T-helper 1 cell treated with Interleukin-12 subunit alpha and Interleukin-12 subunit beta and Interleukin-4 antibody, amounts not matched to agents 30 ng/mL and 1 ng/mL, for 36 hours (primary cell): ENCODE measurements at regions not wholly inside any gene's neighbourhood (a gene's known extent, or its start where the extent isn't known, plus 50 kb on each side); places are given as distances from the start of the nearest gene placed in this dataset.
"Not testable (repeated sequence)": the region's sequence is repeated elsewhere in the genome, so short reads cannot be mapped to it uniquely, and the experiment has no call there.

Source experiments
- intact Hi-C: fragments of 100-400 bp; cut with micrococcal nuclease; formaldehyde crosslinking; loops from one replicate; pipeline ENCODE4 v1.15.1; 2024

DNA sequence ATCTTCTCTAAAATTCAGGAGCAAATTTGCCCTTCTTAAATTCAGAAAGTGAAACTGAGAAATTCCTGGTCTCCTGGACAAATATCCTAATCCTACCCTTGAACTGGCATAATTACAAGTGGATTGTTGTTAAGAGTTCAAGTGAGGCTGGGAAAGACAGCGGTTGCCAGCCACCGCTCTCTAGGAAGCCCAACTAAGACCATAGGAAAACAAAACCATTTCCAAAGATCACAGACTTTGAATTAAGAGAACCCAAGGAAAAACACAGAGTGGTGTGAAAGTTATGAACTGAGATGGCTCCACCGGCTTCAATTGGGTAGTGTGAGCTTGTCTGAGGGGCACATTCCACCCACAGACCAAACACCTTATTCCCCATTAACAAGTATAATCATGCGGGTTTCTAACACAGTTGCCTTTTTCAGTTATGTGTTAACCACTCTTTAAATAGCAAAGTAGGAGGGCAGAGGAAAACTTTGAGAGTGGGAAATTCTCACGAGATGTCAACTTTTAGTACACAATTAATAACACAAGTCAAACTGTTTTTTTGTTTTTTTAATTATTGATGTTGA lies 1628.8 kb upstream of the SEL1L start:
- intact Hi-C loops = no loop called here

DNA sequence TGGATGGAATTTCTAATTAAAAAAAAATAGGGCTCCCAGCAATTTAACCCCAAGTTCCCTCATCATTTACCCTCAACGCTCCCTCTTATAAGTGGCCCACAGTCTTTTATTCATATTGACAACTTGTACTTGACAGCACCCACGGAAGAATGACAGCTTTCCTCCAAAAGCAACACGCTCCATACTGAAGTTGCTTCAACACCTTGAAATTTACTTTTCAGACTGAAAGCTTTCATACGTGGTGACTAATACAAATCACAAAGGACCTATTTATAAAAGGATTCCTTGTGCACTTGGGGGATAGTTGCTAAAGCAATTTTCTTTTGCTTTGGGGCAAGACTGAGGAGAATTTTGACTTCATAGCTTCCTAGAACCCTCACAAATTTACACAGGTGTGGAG lies 1629.4 kb upstream of the SEL1L start:
- intact Hi-C loops = no loop called here

DNA sequence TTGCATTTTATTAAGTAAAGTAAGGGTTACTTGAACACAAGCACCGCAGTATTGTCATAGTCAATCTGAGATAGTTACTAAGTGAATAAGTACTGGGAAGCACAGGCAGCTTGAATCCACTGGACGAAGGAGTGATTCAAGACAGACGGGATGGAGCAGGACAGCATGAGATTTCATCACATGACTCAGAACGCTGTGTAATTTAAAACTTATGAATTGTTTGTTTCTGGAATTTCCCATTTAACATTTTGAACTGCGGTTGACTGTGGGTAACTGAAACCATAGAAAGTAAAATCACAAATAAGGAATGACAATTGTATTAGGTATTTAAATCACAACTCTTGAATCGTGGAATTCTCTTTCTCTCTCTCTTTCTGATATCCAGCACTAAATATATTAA lies 1630.4 kb upstream of the SEL1L start:
- intact Hi-C loops = no loop called here

DNA sequence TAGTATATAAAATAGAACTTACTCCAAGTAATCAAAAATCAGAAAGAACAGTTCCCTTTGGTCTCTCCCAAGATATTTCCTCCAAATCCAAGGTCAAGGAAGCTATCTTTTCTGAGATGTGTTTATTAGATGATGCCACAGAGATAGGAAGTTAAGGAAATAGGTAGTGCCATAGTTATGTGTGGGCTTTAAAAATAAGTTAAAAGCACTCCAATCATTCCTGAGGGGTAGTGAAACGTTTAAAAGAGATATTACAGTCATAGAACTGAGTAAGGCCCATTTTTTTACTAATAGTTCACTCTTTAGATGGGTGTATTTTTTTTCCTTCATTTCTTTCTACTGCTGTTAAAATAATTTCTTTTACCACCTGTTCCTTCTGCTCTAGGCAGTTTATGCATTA lies 1630.9 kb upstream of the SEL1L start:
- intact Hi-C loops = no loop called here

DNA sequence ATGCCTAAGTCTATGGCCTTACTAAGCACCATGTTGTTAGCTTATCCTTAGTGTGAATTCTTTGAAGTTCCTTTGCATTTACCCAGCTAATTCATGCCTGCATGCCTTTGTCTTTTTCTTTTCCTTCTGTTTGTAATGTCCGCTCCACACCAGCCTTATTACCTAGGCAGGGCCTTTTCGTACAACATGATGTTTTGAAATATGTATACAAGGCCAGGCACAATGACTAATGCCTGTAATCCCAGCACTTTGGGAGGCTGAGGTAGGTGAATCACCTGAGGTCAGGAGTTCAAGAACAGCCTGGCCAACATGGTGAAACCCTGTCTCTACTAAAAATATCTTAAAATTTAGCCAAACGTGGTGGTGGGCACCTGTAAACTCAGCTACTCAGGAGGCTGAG lies 1636.5 kb upstream of the SEL1L start:
- intact Hi-C loops = no loop called here

DNA sequence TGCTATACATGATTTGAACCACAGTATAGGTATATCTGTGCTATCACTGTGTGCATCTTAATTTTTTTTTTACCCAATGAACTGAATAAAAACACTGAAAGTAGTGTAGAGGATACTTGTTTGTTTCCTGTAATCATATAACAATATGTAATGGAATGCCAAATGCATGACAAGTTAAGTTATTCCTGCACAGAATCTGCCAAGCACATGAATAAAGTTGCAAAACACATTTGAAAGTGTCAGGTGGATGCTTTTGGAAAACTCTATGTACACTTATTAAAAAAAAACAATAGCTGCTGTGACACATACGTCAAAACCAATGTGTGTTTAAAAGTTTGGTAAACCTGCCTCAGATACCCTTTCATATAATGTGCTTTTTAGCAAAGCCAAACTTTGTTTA lies 1638.1 kb upstream of the SEL1L start:
- intact Hi-C loops = no loop called here

DNA sequence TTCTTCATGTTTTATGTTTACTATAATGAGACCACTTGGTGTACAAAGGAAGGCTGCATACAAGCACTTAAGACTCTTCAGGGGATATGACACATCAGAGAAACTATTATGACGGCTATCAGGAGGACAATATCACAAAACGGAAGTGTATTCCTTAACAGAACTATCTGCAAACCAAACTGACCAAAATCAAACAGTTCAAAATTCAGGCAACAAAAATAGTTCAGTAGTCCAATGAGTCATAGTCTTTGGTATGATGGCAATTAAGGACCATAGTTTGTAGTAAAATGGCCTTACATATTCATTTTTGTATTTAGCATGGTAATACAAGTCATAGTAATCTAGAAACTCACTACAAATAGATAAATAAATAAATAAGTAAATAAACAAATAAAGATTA lies 1638.7 kb upstream of the SEL1L start:
- intact Hi-C loops = no loop called here

DNA sequence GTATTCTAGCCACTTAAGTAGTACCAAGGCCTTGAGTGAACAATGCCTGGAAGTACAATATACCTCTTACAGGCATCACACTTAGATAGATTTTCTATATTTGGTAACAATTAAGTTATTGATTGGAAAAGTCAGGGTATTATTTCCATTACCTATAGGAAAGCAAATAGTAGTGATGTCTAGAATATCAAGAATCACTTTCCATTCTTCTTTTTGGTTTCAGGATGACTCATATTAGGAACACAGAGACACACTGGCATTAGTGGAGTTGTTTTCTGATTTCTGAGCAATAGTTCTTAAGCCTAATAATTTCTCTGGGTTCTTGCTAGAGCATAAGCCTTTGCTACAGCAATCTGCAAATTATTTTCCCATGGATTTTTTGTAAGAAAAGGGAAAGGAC lies 1640.0 kb upstream of the SEL1L start:
- intact Hi-C loops = no loop called here

DNA sequence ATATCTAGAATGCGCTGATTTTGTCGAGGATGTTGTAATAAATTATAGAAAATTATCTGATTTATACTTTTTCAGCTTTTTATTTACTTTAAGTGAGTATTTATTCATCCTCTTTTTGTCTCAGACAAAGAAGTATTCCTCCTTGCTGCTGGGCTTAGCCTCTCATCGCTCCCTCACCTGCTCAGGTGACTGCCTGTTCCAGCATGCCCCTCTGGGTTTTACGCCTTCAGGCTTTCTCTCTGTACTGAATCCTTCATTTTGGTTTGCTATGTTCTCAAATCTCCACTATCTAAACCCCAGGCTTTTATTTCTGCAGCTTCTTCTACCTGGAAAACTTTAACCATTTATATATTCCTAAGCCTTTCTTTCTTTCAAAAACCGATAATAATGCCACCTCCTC lies 1650.9 kb upstream of the SEL1L start:
- intact Hi-C loops = no loop called here

DNA sequence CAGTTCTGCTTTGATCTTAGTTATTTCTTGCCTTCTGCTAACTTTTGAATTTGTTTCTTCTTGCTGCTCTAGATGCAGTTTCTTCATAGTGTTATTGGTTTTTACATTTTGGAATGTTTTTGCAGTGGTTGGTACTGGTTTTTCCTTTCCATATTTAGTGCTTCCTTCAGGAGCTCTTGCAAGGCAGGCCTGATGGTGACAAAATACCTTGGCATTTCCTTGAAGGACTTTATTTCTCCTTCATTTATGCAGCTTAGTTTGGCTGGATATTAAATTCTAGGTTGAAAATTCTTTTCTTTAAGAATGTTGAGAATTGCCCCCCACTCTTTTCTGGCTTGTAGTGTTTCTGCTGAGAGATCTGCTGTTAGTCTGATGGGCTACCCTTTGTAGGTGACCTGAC lies 1654.7 kb upstream of the SEL1L start:
- intact Hi-C loops = not testable (repeated sequence)

DNA sequence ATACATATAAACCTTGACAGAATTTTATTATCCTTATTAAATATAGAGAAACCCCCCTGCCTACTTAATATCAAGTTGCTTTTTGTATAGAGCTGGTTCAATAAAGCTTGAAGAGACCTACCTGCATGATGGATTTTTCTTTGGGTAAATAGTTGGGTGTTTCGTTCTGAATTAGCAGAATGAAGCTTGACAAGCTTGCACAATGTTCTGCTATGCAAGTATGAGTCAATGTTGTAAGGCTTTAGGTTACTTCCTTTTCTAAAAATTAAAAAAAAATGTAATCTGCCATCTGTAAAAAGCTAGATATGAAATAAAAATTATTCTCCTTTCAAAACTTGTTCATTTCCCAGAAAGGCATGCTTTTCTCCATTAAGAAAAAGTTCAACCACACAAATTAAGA lies 1662.6 kb upstream of the SEL1L start:
- intact Hi-C loops = no loop called here

DNA sequence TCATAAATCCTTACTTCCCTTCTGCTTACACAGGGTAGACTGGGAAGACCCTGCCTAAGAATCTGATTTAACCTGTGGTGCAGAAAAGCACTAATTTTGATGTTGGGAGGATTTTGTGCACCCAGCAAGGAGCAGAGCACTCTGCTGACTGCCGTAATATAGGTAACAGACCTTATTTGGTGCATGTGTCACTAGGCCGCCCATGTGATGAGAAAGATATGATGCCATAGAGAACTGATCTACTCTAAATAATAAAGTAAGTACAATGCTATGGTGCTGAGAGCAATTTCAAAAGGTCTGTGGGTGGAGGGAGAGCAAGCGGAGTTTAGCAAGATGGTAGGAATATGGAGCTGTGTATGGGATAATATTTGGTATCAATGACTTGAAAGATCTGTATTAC lies 1663.6 kb upstream of the SEL1L start:
- intact Hi-C loops = no loop called here

DNA sequence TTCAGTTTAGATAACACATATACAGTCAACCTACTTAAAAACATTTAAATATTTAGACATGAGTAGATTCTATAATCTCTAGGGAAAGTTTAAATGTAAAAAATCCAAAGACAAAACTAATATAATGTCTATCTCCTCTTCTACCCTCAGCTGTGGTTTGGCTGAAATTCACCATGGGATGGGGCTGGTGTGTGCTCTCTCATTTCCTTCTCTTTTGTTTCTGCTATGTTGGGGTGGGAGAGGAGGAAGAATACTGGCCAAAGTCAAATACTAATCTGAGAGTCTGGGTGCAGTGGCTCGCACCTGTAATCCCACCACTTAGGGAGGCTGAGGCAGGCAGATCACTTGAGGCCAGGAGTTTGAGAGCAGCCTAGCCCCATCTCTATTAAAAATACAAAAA lies 1673.9 kb upstream of the SEL1L start:
- intact Hi-C loops = no loop called here

DNA sequence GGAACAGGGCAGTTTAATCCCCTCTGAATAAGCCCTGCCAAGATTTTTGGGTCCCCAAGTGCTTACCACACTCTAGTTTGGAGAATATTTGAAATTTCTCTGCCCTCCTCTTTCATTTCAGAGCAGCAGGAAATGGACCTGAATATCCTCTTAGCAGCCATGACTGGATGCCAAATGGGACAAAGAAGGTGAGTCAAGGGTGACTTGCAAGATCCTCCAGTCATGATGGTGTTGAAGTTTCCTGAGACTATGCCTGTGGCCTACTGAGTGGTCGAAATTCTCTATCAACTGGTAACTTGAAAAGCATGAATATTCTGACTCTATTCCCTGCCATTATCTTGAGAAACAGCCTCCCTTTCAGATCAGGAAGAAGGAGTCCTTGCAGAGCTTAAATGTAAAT lies 1674.7 kb upstream of the SEL1L start:
- intact Hi-C loops = no loop called here

DNA sequence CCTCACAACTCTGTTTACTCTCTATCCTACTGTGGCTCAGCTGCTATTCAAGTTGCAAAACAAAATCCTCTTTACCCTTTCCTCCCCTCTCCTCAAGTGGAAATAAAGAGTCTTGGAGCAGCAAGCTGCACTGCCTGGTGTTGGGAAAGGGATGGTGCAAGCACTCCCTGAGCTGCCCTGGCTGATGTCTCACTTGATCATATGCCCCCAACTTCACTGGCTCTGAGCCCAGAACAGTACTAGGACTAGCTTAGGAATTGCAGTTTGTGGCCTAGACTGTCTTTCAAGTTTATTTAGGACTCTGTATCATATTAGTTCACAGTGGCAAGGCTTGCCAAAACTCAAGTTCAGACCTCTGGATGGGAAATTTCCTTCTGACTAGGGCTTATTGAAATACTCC lies 1683.8 kb upstream of the SEL1L start:
- intact Hi-C loops = no loop called here

DNA sequence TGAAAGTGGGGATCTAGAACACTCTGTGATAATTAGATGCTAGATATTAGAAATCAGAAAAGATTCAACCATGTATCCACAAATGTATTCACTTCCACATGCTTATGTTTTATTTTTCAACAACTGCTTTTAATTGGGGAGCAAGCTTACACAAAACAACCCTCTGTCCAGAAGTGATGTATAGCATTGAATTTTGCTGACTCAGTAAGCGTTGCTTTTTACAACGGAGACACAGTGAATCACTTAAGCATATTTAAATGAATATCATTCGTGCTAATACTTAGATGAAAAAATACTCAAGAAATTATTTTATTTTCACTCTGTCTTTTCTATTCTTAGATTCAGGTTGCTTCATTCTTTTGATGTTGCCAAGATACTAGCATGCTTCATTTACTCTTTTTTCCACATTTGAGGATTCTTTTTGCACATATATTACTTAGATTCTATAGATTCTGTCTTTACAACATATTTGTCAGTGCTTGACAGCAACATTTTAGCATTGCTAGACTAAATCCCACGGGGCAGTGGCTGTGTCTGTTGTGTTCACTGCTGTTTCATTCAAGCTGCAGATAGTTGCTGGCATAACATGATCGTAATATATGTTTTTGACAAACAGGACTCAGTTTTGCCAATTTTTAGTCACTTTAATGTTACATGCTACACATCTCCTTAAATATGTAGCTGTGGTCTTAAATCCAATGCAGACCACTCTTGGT lies 1714.4 kb upstream of the SEL1L start:
- intact Hi-C loops = no loop called here

DNA sequence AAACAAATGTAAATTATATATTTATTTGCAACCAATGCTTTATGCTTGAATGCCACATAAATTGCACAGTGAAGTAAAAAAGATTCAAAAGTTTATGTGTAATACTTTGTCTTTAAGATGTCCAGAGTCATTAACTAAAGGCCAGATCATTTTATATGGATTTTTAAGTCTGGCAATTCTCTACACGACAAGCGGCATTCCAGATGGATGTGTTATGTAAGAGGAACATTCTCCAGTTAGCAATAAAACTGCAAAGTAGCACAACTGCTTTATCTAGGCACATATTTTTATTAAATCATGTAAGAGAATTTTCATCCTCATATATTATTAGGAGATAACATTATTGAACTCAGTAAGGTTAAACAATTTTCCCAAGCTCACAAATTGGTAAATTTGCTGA lies 1717.7 kb upstream of the SEL1L start:
- intact Hi-C loops = no loop called here

DNA sequence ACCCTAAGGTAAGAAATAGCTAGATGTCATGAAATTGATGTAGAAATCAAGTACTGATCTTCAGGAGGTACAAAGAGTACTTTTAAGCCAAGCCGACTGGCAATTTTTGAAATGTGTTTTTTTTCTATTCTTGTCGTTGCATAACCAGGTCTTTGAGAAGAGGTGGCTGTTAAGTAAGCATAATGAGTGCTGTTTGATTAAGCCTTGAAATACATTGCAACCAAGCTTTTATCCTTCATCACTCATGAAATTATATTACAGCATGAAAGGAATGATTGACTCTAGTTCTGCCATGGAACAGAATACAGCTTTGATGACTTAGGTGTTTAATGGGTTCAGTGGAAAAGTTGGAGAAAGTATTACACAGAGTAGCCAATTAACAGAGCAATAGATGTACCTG lies 1720.2 kb upstream of the SEL1L start:
- intact Hi-C loops = no loop called here

DNA sequence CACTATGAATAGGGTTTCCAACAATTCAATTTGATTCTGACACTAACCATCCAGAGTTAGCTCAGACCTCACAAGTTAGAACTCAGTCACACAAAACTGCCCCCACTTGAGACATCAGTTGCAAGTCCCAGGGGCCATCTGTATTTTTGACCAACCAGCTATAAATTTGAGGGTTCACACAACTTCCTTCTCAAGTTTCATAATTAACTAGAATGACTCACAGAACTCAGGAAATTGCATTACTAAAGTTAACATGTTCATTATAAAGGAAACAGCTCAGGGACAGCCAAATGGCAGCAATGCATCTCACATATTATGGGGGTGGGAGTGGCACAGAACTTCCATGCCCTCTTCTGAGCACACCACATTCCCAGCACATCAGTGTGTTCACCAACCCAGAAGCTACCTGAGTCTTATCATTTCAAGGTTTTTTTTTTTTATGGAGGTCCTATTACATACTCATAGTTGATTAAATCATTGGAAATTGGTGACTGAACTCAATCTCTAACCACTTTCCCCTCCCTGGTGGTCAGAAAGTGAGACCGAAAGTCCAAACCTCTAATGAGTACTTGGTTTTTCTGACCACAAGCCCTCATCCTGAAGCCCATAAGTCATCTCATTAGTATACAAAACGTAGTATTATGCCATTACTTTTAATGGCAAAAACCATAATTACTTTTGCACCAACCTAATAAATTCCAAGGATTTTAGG lies 1721.5 kb upstream of the SEL1L start:
- intact Hi-C loops = no loop called here

DNA sequence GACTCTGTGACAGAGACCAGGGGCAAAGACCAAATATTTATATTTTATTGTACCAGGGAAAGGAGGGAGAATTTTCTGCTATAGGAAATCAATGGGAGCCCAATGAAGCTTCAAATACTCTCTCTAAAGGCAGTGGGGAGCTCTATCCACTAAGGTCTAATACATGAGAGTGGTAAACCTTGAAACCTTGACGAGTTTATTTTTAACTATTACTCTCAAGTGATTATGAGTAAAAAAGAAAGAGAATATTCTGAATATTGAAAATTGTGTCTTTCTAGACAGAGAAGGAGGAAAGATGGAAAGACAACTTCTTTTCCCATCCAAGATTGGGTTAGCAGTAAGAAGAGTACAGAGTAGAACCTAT lies 1722.1 kb upstream of the SEL1L start:
- intact Hi-C loops = no loop called here

DNA sequence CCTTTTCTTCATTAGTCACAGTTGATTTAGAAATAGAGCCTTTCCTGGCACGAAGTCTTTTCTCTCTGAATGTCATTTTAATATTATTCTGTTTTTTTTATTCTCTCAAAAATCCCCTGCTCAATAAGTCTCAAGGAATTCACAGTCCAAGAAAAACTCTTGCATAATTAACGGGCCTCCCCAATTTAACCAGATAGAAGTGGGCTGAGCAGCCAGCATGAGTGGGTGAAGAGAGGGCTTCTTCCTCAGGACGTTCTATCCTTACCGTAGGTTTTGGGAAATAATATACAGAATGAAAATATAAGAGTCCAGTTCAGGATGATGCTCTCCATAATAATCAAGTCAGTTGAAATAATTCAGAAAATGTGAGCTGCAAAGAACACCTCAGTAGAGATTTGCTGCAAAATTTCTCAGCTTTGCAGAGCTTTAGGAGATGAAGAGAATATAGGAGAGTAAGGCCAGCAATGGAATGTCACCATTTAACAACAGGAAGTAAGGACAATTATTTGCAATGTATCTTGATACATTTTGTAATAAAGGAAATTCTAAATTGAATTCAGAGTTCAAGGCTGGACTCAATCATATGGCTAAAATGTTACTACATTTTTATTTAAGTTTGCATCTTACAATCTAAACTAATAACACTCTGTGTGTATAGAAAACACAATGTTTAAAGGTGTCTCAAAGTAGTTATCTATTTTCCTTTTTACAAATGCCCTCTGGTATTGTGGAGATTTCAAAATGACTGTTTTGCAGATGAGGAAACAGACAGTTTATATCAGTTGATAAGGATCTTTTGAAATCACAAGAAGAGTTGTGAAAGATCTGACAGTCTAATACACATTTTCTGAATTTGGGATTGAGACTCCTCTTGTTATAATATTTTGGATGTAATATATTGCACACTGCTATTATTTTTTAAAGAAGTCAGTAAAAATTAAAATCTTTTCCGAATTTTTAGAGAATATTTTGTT lies 1724.1 kb upstream of the SEL1L start:
- intact Hi-C loops = no loop called here

DNA sequence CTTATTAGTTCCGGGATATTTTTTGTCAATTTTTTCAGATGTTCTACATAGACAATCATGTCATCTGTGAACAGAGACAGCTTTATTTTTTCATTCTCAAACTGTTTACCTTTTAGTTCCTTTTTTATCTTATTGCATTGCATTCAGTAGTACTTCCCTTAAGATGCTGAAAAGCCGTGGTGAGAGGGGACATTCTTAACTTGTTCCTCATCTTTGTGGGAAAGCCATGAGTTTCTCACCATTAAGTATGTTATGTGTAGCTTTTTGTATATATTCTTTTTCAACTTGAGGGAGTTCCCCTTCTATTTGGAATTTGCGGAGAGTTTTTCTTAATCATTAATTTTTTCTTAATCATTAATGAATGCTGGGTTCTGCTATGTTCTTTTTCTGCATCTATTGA lies 1727.1 kb upstream of the SEL1L start:
- intact Hi-C loops = no loop called here
